Dedifferentiated amniotic fluid mesenchymal stem cell (primary cell): ENCODE measurements at regions not wholly inside any gene's neighbourhood (a gene's known extent, or its start where the extent isn't known, plus 50 kb on each side); places are given as distances from the start of the nearest gene placed in this dataset.

Experiments used
- DNase-seq: peaks from one replicate; pipeline ENCODE4 v3.0.0-alpha.2; 2016; ENCODE audit errors: extremely low spot score

GRCh38 chrX:145630806-145631435 is 186.7 kb upstream of the SLITRK2 start:
- DNase-seq: no peak

- DNase-seq: no peak
Observed at GRCh38 chrX:145631461-145631951, 186.1 kb upstream of the SLITRK2 start.

- no peak for DNase-seq
Observed at GRCh38 chrX:145654486-145654885, 163.1 kb upstream of the SLITRK2 start.

- no peak for DNase-seq
Observed at GRCh38 chrX:145673841-145674240, 143.8 kb upstream of the SLITRK2 start.

GRCh38 chrX:145677109-145677817 is 140.4 kb upstream of the SLITRK2 start:
- no peak for DNase-seq

GRCh38 chrX:145682518-145683298 is 134.9 kb upstream of the SLITRK2 start:
- no peak for DNase-seq

GRCh38 chrX:145687146-145687545 is 130.5 kb upstream of the SLITRK2 start:
- no peak for DNase-seq

GRCh38 chrX:145687707-145688106 is 129.9 kb upstream of the SLITRK2 start:
- no peak for DNase-seq

- DNase-seq: no peak
Observed at GRCh38 chrX:145694048-145694447, 123.6 kb upstream of the SLITRK2 start.

- no peak for DNase-seq
Observed at GRCh38 chrX:145715641-145716138, 101.9 kb upstream of the SLITRK2 start.

GRCh38 chrX:145716226-145716625 is 101.4 kb upstream of the SLITRK2 start:
- DNase-seq: no peak

- no peak for DNase-seq
Observed at GRCh38 chrX:145727476-145727875, 90.2 kb upstream of the SLITRK2 start.

GRCh38 chrX:145729635-145730034 is 88.0 kb upstream of the SLITRK2 start:
- no peak for DNase-seq

- no peak for DNase-seq
Observed at GRCh38 chrX:145735036-145735435, 82.6 kb upstream of the SLITRK2 start.

- DNase-seq: no peak
Observed at GRCh38 chrX:145751943-145752342, 65.7 kb upstream of the SLITRK2 start.
